H54 (cell line): ENCODE measurements at regions not wholly inside any gene's neighbourhood (a gene's known extent, or its start where the extent isn't known, plus 50 kb on each side); places are given as distances from the start of the nearest gene placed in this dataset.

Experiments
- DNase-seq: peaks from one replicate; pipeline ENCODE4 v3.0.0; 2011; ENCODE audit warnings: low spot score, mixed read lengths; ENCODE audit not compliant: insufficient read length
- FAIRE-seq: peaks from 3 replicates; lab custom pipeline; 2011; peaks lifted over from hg19 to GRCh38; lab: Jason Lieb, UNC
- POLR2A ChIP-seq: IDR thresholded peaks from 2 replicates; pipeline ENCODE4 v1.6.1; 2011; ENCODE audit warnings: low read depth, mild to moderate bottlenecking, low read length

DNA sequence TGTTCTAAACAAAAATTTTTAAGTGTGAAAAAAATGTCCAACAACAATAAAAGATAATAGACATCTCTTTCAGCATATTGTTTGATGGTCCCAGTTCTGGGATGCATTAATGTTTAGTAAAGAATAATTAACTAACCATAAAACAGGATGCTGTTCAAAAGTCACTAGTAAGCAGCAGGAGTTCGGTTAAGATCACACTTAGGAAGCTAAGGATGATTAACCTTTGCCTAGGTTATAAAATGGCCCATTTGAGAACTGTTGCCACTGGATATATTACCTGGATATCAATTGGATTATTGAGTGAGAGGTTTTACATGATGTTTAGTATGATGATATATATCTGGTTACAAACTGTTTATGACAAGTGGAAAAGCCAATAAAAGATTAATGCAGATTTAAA lies 171.7 kb downstream of the ATG4C start:
- TF ChIP-seq POLR2A, result no peak
- FAIRE-seq (no peak), DNase-seq (no peak)

DNA sequence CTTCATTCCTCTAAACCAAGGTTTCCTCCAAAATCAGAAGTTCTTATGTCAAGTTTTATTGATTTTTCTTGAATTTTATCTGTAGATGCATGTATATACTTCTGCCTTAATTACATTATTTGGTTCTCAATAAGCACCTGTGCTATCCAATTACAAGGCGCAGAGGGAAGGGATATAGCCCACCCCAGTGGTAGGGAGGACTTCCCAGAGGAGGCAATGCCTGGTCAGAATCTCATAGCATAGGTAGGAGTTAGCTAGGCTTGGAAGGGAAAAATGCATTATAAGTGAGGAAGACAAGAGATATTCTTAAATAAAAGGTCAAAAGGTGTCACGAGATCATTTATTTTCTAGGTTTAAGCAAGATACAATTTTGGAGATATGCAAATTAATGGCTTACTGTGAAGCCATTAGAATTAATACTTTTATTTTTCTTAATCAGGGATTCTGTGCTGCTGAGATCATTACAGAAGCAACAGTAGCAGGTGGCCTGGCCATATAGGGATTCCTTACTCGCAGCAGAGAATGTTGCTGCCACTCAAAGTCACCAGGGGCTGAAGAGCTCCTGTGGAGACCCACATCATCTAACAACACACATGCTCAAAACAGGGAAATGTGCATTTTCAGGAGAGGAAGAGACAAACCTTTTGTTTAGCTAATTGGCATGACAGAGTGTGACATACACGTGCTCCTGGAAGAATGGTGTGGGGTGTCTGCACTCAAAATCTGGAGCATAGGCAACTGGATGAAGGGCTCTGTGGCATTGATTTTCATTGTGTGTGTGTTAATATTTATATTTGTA lies 178.3 kb downstream of the ATG4C start:
- FAIRE-seq (no peak), DNase-seq (no peak)
- TF ChIP-seq POLR2A, result no peak

DNA sequence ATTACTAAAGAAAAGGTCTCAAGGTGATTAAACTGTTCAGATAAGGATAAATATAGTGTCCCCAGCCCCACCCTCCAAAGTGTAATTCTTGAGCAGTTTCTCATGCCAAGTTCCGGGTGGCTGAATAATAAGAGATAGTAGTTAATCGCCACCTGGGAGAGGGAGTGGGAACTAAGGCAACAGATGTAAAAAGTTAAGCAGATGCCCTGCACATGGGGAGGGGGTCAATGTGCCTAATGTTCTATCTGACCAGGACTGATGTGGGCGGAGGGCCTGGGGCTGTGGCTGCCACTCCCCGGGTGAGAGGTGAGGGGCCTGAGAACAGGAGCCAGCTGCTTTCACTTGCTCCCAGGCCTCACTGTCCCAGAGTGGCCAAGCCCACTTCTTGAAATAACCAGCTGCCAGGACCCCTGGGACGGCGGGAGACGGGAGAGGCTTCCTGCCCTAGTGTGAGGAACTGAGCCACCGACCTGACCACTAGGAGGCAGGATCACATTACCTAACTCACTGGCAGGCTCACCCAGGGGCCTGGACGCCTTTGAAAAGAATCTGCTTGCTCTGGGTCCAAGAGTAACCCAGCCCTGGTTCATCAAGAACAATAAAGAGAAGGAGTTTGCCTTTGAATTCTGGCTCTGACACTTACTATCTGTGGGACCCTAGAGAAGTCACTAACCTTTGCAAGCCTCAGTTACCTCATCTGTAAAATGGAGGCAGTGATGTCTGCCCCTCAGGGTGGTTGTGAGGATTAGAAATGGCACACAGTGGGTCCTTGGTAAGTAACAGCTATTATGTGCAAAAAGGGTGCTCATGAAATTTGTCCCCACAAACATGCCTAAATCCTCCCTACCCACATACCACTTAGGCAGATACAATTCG lies 179.2 kb downstream of the ATG4C start:
- no peak for TF ChIP-seq POLR2A
- DNase-seq (peak; percentile 57), FAIRE-seq (peak; percentile 65)

DNA sequence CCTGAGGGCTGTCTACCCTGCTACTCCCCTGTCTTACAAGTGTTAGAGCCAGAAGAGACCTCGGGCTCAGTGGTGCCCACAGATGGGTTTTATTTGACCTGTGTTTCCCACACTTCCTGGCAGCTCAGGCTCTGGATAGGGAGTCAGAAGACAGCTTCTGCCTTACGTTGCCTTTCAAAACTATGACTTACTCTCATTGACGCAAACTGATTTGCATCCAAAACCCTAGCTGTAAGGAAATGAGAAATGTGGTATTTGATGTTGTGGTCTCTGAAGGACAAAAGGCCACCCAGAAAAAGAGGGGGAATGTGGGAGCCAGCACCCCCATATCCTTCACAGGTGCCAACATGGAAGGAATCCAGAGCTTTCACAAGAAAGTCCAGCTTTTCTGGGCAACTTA lies 180.2 kb downstream of the ATG4C start:
- no peak for TF ChIP-seq POLR2A
- FAIRE-seq, result no peak
- no peak for DNase-seq

DNA sequence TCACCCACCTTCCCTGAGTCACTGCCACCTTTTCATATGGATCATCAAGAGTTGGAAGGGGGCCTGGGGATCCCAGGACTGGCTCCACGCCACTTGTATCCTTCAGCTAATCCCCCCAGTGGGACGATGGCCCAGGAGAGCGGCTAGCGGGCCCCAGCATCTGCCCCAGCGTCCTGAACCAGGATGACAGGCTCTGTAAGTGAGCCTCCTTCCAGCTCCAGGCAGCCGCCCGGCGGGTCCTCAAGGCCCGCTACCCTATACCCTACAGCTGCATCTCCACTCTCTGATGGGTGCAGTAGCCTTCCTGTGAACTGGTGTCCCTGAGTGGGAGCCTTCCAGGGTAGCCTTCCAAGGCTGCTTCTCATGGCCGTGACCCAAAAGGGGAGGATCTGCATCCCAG lies 183.1 kb downstream of the ATG4C start:
- FAIRE-seq (no peak), DNase-seq (no peak)
- no peak for TF ChIP-seq POLR2A

DNA sequence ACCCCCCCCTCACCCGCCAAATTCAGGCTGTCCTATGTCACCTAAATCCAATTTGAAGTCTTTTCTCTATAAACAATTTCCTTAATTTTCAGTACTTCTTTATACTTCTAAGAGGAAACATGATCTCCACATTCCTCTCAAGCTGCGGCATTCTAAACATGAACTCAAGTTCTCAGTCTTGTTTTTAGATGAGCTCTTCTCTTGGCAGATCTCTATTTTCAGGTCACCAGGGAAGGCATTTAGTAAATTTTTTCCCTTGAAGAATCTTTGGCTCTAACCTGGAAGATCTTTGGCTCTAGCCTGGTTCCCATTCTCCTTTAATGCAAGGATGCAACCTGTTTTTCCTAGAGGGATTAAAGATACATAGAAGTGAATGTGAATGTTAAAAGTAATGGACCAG lies 193.4 kb downstream of the ATG4C start:
- no peak for TF ChIP-seq POLR2A
- FAIRE-seq (no peak), DNase-seq (no peak)

DNA sequence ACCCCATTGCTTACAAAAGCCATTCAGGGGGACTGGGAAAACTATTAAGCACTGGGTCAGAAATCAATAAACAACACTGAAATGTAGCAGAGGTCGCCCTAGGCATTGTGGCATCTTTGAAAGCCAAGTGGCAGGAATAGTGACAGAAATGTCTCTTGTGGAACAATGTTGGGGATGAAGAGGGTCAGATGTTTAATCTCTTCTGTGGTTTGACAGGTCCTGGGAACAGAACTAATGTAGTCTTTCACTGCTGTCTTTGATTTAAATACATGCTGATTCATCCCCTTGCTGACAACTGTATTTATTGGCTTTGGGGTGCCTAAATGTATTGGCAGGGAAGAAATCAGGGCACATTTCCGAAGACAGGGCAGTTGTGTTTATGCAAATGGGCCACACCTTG lies 194.8 kb downstream of the ATG4C start:
- no peak for FAIRE-seq

DNA sequence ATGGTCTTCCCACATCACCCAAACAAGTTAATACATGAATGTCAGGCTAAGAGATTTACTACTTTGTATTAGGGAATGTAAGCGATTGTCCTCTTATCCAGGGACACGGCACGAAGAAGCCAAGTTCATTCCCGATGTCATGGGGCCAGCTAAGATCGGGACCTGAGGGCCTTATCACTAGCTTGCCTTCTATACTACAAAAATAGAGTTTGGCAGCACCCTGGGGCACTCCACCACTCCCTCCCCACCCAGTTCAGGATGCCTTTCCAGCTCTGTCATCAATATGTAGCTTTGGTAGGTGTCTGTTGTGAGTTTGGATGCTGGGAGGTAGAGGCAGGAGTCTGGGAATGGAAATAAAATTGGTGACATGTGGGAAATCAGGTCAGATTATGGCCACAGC lies 197.5 kb downstream of the ATG4C start:
- FAIRE-seq (no peak), DNase-seq (no peak)
- TF ChIP-seq POLR2A, result no peak

More for the DNA sequence above, 194.8 kb downstream of the ATG4C start:
- DNase-seq, result no peak
- no peak for TF ChIP-seq POLR2A

DNA sequence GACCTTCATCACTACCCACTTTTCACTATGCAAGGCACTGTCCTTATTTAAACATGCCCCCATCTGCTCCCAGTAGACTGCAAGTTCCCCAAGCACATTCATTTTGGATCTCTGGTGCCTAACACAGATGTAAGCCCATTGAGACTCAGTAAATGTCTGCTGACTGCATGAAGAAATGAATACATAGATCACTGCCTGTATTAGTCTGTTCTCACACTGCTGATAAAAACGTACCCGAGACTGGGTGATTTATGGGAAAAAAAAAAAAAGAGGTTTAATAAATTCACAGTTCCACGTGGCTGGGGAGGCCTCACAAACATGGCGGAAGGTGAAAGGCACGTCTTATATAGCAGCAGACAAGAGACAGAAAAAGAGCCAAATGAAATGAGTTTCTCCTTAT lies 204.9 kb downstream of the ATG4C start:
- FAIRE-seq (no peak), DNase-seq (no peak)

DNA sequence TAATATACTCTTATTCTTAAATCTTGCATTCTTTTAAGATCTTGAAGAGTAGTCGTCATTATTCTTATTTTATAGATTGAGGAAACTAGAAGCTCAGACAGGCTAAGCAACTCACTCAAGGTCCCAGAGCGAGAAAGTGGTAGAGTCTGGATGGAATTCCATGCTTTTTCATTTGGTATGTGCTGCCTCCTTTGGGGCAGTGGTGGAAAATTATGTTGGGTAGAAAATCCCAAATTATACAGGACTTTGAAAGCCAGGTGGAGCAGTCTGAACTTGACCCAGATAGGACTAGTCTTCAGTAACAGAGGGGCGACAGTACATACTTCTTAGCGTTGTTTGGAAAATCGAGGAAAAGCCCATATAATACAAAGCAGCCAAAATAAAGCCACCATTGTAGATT lies 205.6 kb downstream of the ATG4C start:
- no peak for TF ChIP-seq POLR2A
- no peak for DNase-seq
- no peak for FAIRE-seq

More for the DNA sequence above, 204.9 kb downstream of the ATG4C start:
- TF ChIP-seq POLR2A, result no peak

DNA sequence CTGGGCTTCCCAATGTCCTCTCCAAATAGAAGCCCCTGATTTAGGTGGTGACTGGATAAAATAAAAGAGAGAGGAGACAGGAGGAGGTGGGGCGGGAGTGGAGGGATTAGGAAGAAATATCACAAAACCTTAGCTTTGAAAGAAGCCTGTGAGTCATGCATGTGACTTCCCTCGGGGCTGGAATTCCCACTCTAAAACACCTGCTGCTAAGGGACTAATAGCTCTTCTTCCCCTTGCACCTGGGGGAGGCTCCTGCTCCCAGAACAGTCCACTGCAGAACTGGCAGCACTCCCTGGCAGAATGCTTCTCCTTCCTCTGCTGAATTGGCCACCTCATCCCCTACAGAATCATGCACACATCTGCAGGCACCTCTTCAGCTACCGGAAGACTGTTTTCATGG lies 207.2 kb downstream of the ATG4C start:
- DNase-seq (no peak), FAIRE-seq (no peak)
- no peak for TF ChIP-seq POLR2A

DNA sequence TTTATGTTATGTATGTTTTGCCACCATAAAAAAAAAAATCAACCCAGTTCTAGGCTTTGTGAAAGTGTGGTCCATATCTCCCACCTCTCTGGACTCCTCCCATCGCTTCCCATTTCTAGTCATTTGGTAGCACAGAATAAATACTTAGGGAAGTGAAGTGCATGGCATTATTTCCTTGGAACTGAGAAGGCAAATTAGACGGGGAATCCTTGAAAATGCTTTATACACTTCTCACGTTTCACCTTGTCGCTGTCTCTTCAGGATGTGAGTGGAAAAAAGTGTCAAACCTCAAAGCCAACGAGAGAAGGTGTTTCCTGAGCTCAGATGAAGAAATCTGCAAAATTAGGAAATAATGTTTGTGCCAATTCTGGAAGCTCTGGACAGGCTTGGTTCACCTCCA lies 209.9 kb downstream of the ATG4C start:
- no peak for FAIRE-seq
- no peak for TF ChIP-seq POLR2A

DNA sequence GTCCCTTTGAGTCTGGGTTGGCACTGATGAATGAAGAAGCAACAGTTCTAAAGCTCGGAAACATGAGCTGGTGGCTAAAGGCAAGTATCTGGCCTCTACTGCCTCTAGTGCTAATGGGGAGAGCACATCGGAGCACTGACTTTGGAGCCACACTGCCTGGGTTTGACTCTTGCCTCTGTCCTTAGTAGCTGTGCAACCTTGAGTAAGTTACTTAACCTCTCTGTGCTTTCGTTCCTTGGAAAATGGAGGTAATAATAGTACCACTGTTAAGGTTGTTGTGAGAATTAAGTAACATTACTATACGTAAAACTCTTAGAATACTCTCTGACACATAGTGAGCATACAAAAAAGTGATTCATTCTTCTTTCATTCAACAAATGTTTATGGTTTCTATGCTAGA lies 211.2 kb downstream of the ATG4C start:
- no peak for TF ChIP-seq POLR2A
- FAIRE-seq, result no peak
- DNase-seq, result no peak

More for the DNA sequence above, 209.9 kb downstream of the ATG4C start:
- DNase-seq, result no peak

DNA sequence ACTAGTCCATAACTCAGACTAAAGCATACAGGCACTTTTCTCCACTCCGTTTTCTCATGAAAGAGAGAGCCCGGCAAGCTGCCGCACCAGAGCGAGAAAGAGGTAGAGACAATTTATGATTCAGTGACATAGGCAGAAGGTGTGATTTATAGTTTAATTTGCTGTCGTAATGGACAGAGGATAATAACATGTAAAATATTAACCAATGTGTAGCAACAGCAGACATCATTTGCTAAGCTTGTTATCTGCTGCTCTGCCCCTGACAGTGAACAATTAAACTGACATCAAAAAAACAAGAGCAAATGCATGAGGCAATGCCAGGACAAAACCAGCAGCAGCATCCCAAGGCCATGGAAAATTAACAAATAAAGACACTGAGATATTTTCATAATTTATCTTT lies 214.0 kb downstream of the ATG4C start:
- no peak for FAIRE-seq
- TF ChIP-seq POLR2A, result no peak
- no peak for DNase-seq
